Hippocampal formation (tissue), 2 donors: ENCODE measurements at regions not wholly inside any gene's neighbourhood (a gene's known extent, or its start where the extent isn't known, plus 50 kb on each side); places are given as distances from the start of the nearest gene placed in this dataset.
A peak's percentile ranks its signal among the peaks of the same experiment; 100 is the strongest.
"Not testable (repeated sequence)": the region's sequence is repeated elsewhere in the genome, so short reads cannot be mapped to it uniquely, and the experiment has no call there.

Source experiments
- DNase-seq, 2 donors: peaks; one replicate each; lab custom pipeline; 2025; lab: John Stamatoyannopoulos, UW

DNA sequence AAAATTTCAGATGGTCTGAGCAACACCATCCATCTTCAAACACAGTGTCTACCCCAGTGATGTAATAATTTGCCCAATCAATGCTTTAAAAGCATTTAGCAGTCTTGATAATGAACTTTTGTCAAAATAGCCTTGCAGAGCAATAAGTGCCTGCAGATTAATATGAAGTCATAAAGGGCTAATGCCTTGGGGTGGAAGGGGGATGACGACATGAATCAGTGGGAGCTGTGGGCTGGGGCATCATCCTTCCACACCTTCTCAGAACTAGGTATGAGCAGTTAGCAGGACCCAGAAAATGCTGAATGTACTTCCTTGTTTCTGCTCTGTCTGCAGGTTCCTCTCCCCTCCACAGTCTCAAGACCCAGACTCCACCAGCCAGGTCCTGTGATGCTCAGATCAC is 166.2 kb upstream of the MAFB start:
- no peak for DNase-seq

DNA sequence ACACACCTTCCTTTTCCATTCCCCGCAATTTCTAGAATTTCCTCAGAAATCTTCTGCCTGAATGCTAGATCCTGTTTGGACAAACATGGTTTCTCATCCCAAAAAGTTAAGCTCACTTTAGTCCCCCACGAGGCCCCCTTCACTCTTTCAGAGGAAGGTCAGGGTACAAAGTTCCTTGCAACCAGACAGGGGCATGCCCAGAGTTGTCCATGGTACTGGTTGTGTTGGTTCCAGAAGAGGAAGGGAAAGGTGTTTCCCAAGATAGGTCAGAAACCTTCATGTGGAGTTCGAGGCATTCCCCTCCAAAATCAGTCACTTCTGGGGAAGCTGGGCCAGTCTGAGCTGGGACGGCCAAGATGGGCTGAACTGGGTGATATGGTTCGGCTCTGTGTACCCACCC is 167.6 kb upstream of the MAFB start:
- no peak for DNase-seq

GRCh38 chr20:40860487-40860902 is 168.1 kb upstream of the TOP1 start:
- no peak for DNase-seq

DNA sequence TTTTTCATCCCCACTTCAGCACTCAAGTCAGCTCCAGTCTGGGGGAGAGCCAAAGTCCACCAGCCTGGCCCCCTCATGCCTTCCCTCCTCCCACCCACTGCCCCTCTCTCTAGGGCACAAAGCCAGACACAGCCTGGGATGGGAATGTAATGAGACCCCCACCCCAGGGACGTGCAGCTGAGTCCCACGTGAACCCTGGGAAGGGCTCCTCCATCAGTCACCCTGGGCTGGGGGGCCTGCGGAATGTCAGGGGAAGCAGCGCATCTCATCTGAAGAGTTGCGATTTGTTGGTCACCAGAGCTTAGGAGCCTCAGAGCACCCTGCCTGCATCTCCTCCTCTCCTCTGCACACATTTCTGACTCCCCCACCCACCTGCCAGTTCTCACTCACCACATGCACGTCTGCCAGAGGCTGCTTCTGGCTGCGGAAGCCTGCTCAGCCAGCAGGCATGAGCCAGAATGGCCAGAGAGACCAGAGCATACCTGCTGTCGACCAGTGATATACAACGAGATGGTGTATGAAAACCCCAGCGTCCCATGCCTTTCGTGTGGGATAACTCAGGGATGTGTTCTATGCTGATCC is 167.1 kb upstream of the TOP1 start:
- no peak for DNase-seq

DNA sequence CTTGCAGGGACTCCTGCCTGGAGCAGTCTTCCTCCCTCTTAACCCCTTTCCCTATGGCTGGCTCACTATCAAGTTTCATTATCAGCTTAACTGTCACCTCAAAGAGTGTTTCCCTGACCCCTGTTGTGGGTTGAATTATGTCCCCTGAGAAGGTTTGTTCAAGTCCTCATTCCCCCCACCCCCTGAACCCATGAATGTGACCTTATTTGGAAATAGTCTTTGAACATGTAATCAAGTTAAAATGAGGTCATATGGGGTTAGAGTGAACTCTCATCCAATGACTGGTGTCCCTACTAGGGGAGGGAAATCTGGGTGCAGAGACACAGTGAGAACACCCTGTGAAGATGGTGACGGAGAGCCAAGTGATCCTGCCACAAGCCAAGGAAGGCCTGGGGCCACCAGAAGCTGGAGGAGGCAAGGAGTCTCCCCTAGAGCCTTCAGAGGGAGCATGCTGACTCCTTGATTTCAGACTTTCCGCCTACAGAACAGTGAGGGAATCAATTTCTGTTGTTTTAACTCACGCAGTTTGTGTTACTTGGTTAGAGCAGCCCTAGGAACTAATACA is 165.2 kb upstream of the TOP1 start:
- DNase-seq = no peak

DNA sequence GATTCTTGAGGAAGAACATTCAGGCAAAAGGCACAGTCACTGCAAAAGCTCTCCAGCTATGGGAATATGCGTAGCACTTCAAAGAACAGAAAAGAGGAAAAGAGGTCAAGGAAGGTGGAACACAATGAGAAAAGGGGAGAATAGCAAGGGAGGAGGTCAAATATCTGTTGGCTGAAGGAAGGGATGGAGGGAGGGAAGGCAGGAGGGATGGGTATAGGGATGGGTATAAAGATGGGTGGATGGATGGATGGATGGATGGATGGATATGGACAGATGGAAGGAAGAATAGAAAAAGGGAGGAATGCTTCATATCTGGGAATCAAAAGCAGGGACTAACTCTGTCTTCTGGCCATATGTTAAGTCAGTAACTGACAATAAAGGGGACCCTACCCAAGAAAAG is 164.2 kb upstream of the TOP1 start:
- no peak for DNase-seq

- no peak for DNase-seq
Observed at GRCh38 chr20:40865095-40865494, 163.5 kb upstream of the TOP1 start.

GRCh38 chr20:40866056-40866455 is 162.6 kb upstream of the TOP1 start:
- no peak for DNase-seq

DNA sequence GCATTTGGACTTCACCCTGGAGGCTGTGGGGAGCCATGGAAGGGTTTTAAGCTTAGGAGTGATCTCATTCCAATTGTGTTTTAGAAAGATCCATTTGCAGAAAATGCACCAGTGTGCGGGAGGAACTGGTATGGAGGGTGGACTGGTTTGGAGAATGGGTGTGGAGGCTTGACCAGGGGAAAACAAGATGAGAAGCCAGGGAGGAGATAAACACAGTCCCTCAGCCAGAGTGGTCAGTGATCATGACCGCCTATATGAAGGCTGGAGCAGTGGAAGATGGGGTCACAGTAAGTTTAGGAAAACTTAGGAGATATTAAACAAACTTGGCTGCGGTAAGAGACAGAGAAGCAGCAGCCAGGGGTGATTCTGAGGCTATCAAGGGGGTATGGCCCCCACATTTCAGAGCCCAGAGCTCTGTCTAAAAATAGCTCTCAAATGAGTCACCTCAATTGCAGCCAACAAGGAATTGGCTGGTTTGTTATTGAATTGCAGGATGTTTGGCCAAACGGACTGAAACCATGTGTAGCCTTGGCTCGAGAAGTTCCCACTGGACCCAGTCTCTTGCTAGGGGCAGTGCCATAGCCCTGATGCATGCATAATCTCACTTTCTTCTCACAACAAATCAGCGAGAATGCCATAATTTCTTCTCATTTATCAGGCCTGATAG is 159.9 kb upstream of the TOP1 start:
- peak in 1 of 2 donors; percentile 42 for DNase-seq

DNA sequence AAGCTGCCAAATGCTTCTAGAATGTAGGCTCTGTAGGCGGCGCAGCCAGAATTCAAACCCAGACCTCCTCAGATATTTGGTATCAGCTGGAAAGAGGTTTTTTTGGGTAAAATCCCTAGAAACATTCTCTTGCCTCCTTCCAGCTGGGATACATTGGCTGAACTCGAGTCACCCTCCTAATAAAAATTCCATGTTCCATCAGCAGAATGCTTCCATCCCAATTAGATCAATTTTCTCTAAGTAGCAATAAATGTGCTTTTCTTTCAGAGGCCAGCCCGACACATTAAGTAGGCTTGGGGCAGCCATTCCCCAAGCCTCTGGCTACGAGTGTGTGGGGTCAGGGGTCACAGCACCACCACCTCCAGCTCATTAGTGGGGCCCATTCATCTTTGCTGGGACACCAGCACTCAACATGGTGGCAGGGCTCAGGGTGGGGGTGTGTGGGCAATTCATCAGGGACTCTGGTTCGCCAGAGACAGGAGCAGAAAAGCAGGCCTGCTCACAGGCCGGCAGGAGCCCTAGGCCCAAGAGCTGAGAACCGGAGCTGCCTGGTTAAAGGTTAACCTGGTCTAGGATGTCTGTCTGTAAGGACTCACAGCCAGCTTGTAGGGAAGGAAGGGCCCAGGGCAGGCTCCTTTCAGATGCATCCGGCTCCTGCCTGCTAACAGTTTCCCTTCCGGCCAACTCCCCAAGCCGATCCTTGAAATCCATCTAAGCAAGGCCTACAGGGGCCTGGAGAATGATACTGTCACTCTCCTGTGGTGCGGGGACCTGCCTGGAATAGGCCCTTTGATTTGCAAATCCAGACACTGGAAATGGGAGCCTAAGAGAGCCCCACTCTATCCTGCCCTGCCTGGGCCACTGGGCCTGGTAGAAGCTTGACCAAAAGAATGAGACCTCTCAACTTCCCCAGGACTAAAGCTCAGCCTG is 159.1 kb upstream of the TOP1 start:
- DNase-seq = peak in 1 of 2 donors; percentile 21

DNA sequence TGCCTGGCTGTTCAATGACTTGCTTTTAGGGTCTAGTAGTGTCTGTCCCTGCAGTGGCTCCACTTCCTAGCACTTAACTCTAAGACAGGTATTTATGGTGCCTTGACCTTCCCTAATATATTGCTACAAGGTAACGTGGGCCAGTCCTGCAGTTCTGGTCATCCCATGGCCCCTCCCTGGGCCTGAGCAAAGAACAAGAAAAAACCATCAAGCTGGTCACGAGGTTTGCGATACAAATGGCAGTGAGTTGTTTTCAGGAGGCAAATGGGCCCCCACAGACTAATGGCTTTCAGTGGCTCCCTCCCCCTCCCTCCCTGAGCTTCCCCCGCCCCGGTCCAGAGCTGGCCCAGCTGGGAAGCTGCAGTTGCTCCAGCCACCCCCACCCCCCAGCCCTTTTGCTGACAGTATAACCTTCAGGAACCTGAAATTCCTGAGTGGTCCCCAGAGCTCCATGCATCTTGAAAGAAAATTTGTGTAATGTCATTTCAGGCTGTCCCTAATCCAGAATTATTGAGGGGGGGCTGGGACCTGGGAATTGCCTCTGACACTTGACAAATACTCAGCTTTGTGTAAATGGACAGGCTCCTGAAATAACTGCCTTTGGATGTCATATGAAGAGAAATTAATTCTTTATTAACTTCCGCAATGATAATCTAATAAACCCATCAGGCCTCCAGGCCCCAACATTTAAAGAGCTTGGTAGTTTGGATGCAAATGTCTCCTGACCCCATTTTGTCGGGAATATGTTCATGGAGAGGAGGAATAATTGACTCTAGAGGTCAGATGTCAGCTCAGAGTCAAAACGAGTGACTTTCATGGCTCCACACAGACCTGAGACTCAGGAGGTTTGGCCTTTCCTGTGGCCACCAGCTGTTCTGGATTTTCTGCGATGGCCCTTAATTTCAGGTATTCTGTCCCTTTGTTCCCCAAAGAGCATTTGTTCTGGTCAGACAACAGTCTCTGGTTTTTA is 153.2 kb upstream of the TOP1 start:
- no peak for DNase-seq

- not testable (repeated sequence) for DNase-seq
Observed at GRCh38 chr20:40878099-40878498, 150.5 kb upstream of the TOP1 start.

- DNase-seq = no peak
Observed at GRCh38 chr20:40880063-40880728, 148.4 kb upstream of the TOP1 start.

DNA sequence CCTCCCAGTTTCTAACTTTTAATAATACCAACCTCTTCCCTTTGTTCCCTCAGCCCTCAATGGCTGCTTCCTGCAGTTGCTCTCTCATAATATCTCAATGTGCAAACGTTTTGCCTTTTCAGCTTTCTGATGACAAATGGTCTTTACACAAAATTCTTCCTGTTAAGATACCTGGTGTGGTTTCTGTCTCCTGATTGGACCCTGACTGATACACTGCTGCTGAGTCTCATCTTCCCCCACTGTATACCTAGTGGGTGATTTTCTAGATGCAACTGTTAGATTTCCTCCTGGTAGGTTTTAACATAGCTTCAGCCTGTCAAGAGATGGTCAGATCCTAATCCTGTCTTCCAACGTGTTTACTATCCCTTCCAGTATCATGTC is 147.9 kb upstream of the TOP1 start:
- DNase-seq = no peak

GRCh38 chr20:40882152-40882551 is 146.5 kb upstream of the TOP1 start:
- DNase-seq = no peak

DNA sequence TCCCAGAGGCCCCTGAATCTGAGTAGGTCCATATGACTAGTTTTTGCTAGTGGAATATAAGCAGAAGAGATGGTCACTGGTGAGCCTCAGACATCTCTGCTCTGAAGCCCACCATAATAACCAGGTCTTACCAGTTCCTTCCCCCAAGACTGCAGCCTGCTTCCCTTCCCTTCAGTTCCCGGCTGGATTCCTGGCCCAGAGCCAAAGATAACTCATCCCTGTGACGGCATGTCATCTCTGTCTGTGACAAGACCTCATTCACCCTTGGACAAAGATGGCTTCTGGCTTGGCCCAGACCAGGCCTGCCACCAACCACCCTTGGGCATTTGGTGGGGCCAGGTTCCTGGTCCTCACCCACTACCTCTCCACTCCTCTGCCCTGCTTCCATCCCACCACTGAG is 145.5 kb upstream of the TOP1 start:
- no peak for DNase-seq

DNA sequence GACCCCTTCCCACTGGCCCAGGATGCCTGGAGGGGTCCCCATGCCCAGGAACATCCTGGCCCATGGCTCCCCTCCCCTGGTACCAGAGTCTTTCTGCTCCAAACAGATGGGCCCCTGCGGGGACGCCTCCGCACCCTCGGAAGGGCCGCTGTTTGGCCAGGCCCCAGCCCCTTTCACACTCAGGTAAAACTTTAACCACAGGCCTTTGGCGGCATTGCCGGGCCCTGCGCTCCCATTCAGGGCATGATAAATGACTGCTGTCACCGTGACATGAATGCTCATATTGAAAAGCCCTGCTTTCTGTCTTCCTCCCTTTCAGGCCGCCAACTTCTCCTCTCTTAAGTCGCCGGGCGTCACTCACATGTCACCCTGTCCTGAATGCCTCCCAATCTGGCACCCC is 141.5 kb upstream of the TOP1 start:
- DNase-seq = no peak

- DNase-seq = not testable (repeated sequence)
Observed at GRCh38 chr20:40889266-40889665, 139.4 kb upstream of the TOP1 start.

GRCh38 chr20:40890181-40890580 is 138.4 kb upstream of the TOP1 start:
- no peak for DNase-seq

GRCh38 chr20:40890635-40891034 is 138.0 kb upstream of the TOP1 start:
- no peak for DNase-seq

- DNase-seq = no peak
Observed at GRCh38 chr20:40891351-40891750, 137.3 kb upstream of the TOP1 start.
